Prostate gland (tissue), 2 donors: ENCODE measurements at regions not wholly inside any gene's neighbourhood (a gene's known extent, or its start where the extent isn't known, plus 50 kb on each side); places are given as distances from the start of the nearest gene placed in this dataset.

Experiments
- DNase-seq: peaks from one replicate; pipeline ENCODE4 v3.0.0-alpha.2; 2019; ENCODE audit warnings: low spot score
- H3K27ac ChIP-seq, 2 donors: fragments of 200-600 bp; sonication (generic); 2 replicates each; pipeline ENCODE4 v1.5.1; 2017 to 2019
- H3K27me3 ChIP-seq: fragments of 200-600 bp; sonication (generic); replicated peaks from 2 replicates; pipeline ENCODE4 v1.5.1; 2019; ENCODE audit not compliant: insufficient read depth
- H3K36me3 ChIP-seq, 2 donors: fragments of 200-600 bp; sonication (generic); 1 replicate in 1 of 2; 2 replicates in 1 of 2; pipeline versions ENCODE4 v1.5.1 to v1.8.1; 2017 to 2019
- H3K4me1 ChIP-seq: fragments of 200-600 bp; sonication (generic); replicated peaks from 2 replicates; pipeline ENCODE4 v1.5.1; 2019
- H3K4me3 ChIP-seq, 2 donors: fragments of 200-600 bp; sonication (generic); 2 replicates each; pipeline ENCODE4 v1.5.1; 2017 to 2019
- H3K9me3 ChIP-seq: fragments of 200-600 bp; sonication (generic); 2 replicates; pipeline ENCODE4 v1.5.1; 2017
- POLR2A ChIP-seq: fragments of 450-650 bp; IDR thresholded peaks from one replicate; pipeline ENCODE4 v1.6.1; 2016; ENCODE audit warnings: antibody characterized with exemption, mild to moderate bottlenecking
- POLR2AphosphoS5 ChIP-seq: sonication (generic); formaldehyde crosslinking; IDR thresholded peaks from one replicate; pipeline ENCODE4 v1.6.1; 2017; ENCODE audit warnings: antibody characterized with exemption
- WGBS: methylation state at CpG from one replicate; pipeline ENCODE4 v1.1.5; 2018; 5-methylcytosine and 5-hydroxymethylcytosine counted together
- intact Hi-C: fragments of 100-400 bp; cut with DNase I; formaldehyde crosslinking; loops from one replicate; pipeline ENCODE4 v1.14.2; 2022
- TF ChIP-seq, protein P1 (sequence below), 4 experiments: fragments of 200-600 bp in 2 of 4; fragments of 450-650 bp in 2 of 4; sonication (generic) in 2 of 4; IDR thresholded peaks; 1 replicate in 3 of 4; 2 replicates in 1 of 4; pipeline ENCODE4 v1.5.1; 2016 to 2019; ENCODE audit warnings: antibody characterized with exemption in 4 of 4, mild to moderate bottlenecking in 2 of 4, moderate library complexity in 2 of 4

GRCh38 chr17:52674686-52675085, 516.2 kb upstream of the CA10 start:
- WGBS: 61% methylated on average over 4 of the region's 4 CpGs
- Histone ChIP-seq H3K9me3 (no peaks in the 10 kb centered on the region), H3K4me1 (no peaks in the 10 kb centered on the region), H3K27ac (no peak overlapping the region), H3K27me3 (no peaks in the 10 kb centered on the region), H3K36me3 (no peaks in the 10 kb centered on the region), H3K4me3 (no peak overlapping the region)
- no peak for DNase-seq
- TF ChIP-seq POLR2A (no peak), POLR2AphosphoS5 (no peak)
- TF ChIP-seq, protein P1, sequence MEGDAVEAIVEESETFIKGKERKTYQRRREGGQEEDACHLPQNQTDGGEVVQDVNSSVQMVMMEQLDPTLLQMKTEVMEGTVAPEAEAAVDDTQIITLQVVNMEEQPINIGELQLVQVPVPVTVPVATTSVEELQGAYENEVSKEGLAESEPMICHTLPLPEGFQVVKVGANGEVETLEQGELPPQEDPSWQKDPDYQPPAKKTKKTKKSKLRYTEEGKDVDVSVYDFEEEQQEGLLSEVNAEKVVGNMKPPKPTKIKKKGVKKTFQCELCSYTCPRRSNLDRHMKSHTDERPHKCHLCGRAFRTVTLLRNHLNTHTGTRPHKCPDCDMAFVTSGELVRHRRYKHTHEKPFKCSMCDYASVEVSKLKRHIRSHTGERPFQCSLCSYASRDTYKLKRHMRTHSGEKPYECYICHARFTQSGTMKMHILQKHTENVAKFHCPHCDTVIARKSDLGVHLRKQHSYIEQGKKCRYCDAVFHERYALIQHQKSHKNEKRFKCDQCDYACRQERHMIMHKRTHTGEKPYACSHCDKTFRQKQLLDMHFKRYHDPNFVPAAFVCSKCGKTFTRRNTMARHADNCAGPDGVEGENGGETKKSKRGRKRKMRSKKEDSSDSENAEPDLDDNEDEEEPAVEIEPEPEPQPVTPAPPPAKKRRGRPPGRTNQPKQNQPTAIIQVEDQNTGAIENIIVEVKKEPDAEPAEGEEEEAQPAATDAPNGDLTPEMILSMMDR (IDR thresholded peaks at IDR 0.05): no peak
- intact Hi-C loops: no loop called here

DNA sequence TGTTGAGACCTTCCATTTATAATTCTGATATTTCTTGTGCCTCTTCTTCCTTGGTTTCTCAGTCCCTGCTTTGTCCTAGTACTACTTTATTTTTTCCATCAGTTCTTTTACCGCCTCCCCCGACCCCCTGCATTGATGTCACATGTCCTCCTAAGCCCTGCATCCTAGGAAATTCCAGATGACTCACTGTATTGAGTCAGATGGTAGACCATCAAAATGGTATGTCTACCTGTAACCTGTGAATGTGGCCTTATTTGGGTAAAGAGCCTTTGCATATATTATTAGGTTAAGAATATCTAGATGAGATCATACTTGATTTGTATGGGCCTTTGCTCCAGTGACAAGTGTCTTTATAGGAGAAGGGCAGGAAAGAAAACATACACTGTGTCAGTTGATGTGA, 515.3 kb upstream of the CA10 start:
- Histone ChIP-seq H3K36me3 (no peaks in the 10 kb centered on the region), H3K4me1 (no peaks in the 10 kb centered on the region), H3K27me3 (no peaks in the 10 kb centered on the region), H3K9me3 (no peaks in the 10 kb centered on the region), H3K27ac (no peak overlapping the region), H3K4me3 (no peak overlapping the region)
- intact Hi-C loops: no loop called here
- no peak for DNase-seq
- TF ChIP-seq, protein P1 (IDR thresholded peaks at IDR 0.05): no peak
- TF ChIP-seq POLR2AphosphoS5 (no peak), POLR2A (no peak)
- WGBS: 96% methylated on average over 2 of the region's 2 CpGs

GRCh38 chr17:52666264-52666663, 507.8 kb upstream of the CA10 start:
- no peak for TF ChIP-seq POLR2A
- TF ChIP-seq, protein P1 (IDR thresholded peaks at IDR 0.05): no peak
- no peak for TF ChIP-seq POLR2AphosphoS5
- 100% methylated on average over 1 of the region's 1 CpG for WGBS
- no peak overlapping the region for H3K4me3 ChIP-seq
- no peak for DNase-seq
- intact Hi-C loops: no loop called here
- no peaks in the 10 kb centered on the region for H3K4me1 ChIP-seq
- H3K27me3 ChIP-seq: no peaks in the 10 kb centered on the region
- H3K36me3 ChIP-seq: no peaks in the 10 kb centered on the region
- H3K9me3 ChIP-seq: no peaks in the 10 kb centered on the region
- H3K27ac ChIP-seq: no peak overlapping the region

GRCh38 chr17:52660692-52661091, 502.2 kb upstream of the CA10 start:
- intact Hi-C loops: no loop called here
- Histone ChIP-seq H3K27me3 (no peaks in the 10 kb centered on the region), H3K36me3 (no peaks in the 10 kb centered on the region), H3K4me1 (no peaks in the 10 kb centered on the region), H3K9me3 (no peaks in the 10 kb centered on the region), H3K4me3 (no peak overlapping the region), H3K27ac (no peak overlapping the region)
- DNase-seq: no peak
- no peak for TF ChIP-seq POLR2A
- TF ChIP-seq, protein P1 (IDR thresholded peaks at IDR 0.05): no peak
- no peak for TF ChIP-seq POLR2AphosphoS5
- 67% methylated on average over 2 of the region's 2 CpGs for WGBS

- no peaks in the 10 kb centered on the region for H3K27me3 ChIP-seq
- H3K4me3 ChIP-seq: no peak overlapping the region
- intact Hi-C loops: no loop called here
- no peak for DNase-seq
- TF ChIP-seq POLR2A: no peak
- no peak for TF ChIP-seq POLR2AphosphoS5
- TF ChIP-seq, protein P1 (IDR thresholded peaks at IDR 0.05): no peak
- no peaks in the 10 kb centered on the region for H3K9me3 ChIP-seq
- H3K4me1 ChIP-seq: no peaks in the 10 kb centered on the region
- H3K27ac ChIP-seq: no peak overlapping the region
- H3K36me3 ChIP-seq: no peaks in the 10 kb centered on the region
- 48% methylated on average over 1 of the region's 1 CpG for WGBS
Observed at GRCh38 chr17:52653014-52653413, 494.5 kb upstream of the CA10 start.
